CD4-positive, alpha-beta T cell treated with Interferon alpha-2 for 1 hour (primary cell): ENCODE measurements at regions not wholly inside any gene's neighbourhood (a gene's known extent, or its start where the extent isn't known, plus 50 kb on each side); places are given as distances from the start of the nearest gene placed in this dataset.
"Not testable (repeated sequence)": the region's sequence is repeated elsewhere in the genome, so short reads cannot be mapped to it uniquely, and the experiment has no call there.

Experiments
- DNase-seq, 2 donors: peaks; one replicate each; pipeline ENCODE4 v3.0.0-alpha.2; 2020 to 2022

DNA sequence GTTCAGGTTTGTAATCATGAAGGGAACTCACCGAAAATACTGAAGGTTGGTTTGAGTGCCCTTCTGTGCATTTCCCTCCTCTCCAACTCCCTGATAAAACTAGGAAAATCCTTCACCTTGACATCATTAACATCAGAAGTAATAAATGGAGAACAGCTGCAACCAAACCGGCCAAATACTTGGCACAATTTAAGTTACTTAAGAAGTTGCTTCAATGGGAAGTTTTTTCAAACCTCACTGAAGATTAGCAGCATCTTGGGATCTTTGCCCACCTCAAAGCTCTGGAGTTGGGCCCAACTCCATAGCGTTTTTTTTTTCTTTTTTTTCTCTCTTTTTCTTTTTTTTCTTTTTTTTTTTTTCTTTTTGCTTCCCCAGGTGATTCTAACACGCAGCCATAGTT, 784.8 kb downstream of the KCNA4 start:
- no peak for DNase-seq

DNA sequence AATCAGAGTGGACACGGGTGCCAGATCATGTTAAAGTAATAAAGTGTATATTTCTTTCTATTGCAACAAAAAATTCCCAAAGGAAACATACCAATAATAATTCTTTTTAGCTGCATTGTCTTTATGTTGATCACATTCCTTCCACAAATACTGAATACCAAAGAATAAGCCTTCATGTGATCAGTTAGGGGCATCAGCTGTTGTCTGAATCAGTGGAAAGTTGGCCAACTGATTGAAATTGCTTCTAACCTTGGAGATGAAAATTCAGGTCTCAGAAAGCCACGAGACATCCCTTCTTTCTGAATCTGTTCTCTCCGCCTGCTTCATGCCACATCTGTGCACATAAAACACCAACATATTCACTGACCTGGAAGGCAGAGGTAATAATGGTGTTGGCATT, 785.2 kb downstream of the KCNA4 start:
- no peak for DNase-seq

DNA sequence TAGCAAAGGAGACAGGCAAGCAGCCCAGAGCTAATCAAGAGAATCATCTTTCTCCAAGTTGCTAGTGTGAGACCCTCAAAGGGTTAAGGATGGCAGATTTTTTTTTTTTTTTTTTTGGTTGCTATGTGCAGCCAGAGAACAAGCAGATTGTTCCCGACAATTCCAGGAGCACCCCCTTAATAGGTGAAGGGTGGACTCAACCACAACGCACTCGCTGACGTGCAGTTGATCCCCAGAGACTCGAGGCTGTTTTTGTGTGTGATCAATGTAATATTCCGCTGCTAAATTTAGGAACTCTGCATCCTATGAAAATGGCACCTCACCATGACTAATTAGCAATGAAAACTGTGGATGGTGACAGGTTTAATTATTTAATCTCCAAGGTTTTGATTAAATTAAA, 789.0 kb downstream of the KCNA4 start:
- no peak for DNase-seq

DNA sequence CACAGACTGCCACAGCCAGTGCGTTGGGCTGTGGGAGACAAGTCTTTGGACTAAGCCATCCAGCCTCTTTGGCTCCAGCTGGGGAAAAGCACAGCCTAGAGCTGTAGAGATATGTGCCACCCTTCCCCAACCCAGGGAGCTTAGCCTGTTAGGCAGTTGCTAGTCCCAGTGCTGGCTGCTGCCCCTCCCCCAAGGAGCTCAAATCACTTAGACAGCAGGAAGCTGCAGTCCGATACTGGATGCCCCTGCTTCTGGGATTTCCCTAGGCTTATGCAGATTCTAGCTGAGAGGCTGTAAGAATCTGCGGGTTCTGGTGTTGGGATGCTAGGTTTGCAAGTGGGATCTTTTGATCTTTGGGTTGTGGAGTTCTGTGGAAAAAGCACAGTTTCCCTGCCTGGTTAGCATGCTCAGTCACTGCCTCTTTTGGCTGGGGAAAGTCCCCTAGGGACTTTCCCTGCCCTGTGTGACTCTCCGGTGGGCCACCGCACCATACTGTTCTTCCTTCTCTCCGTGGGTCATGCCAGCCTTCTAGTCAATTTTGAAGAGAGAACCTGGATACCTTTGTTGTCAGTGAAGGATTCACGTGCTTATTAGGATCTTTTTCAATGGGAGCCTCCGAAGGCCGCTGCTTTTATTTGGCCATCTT, 792.0 kb downstream of the KCNA4 start:
- no peak for DNase-seq

DNA sequence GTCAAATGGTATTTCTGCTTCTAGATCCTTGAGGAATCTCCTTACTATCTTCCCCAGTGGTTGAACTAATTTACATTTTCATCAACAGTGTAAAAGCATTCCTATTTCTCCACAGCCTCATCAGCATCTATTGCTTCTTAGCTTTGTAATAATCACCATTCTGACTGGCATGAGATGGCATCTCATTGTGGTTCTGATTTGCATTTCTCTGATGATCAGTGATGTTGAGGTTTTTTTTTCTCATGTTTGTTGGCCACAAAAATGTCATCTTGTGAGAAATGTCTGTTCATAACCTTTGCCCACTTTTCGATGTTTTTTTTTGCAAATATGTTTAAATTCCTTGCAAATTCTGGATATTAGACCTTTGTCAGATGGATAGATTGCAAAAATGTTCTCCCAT, 797.3 kb downstream of the KCNA4 start:
- not testable (repeated sequence) for DNase-seq

DNA sequence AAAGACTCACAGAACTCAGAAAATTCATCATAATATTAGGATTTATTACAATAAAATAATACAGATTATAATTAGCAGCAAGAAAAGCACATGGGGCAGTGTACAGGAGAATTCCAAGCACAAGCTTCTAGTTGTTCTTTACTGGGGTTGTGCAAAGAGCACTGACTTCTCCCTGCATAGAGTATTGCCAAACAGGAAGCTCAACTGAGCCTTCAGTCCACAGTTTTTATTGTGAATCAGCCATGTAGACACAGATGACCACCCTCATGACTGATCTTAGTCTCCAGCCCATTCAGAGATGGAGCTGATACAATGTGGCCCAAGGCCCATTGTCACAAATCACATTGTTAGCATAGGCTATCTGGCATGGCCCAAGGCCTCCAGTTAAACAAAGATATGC, 798.9 kb downstream of the KCNA4 start:
- no peak for DNase-seq

DNA sequence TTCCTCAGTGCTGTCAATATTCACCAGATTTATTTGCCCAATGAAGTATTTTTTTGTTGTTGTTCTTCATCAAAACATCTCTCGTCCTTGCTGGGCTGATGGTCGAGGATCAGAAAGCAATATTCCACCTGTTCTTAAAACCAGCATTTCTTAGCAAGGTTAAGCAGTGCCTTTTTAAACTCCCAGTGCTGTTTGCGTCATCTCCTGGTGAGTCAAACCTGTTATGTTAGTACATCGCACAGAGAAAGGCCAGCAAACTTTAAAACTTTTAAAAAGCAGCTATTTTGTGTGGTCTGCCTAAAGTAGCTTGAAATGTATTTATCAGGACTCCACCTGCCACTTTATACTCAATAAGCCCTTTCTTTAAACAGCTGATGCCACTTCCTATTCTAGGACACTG, 802.0 kb downstream of the KCNA4 start:
- no peak for DNase-seq

DNA sequence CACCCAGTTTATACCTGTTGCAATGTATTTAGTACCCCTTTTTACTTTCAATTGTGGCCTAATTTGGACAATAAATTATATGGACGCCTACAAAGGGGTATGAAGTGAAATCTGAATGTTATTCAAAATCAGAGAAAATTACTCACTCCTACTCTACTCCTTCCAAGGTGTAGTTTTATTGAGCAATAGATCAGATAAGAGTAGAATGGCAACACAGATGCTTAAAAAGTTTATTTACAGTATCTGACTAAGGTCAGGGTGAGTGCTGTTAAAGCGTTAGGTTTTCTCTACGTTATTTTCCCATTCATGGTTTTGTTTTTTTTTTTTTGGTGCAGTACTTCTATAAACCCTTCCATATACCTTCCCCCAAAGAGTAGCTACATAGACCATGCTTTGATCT, 805.6 kb downstream of the KCNA4 start:
- no peak for DNase-seq

DNA sequence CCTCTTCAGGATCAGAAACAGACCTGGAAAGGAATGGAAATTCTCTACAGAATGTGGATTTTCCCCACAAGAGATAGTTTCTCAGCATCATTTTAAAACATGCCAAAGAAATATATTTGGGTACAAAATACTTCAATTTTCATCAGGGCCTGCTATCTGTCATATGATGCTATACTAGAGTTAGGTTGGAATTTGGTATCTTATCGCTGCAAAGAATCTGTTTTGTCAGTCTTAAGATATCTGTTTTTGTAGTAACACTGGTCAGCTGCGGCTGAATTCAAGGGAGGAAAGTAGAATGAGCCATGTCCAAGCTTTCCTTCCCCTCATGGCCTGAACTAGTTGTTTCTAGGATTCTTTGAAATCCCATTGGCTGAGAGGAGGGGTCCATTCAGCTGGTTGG, 806.4 kb downstream of the KCNA4 start:
- DNase-seq: no peak

DNA sequence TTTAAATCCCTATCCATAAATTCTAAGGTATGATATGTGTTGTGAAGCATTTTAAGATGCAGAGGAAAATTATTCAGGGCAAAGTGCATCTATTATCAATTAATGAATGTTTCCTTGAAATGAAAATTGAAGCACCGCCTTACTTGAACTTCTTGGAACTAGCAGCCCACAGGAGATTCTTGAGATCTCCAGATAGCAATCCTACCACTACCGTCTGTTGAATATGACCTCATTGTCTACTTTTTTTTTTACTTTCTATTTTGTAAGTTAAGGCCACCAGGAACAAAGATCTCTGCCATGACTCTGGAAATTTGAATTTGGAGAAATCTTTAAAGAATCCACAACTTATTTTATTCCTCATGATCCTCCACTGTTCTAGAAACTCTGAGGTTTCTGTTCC, 808.7 kb downstream of the KCNA4 start:
- no peak for DNase-seq

DNA sequence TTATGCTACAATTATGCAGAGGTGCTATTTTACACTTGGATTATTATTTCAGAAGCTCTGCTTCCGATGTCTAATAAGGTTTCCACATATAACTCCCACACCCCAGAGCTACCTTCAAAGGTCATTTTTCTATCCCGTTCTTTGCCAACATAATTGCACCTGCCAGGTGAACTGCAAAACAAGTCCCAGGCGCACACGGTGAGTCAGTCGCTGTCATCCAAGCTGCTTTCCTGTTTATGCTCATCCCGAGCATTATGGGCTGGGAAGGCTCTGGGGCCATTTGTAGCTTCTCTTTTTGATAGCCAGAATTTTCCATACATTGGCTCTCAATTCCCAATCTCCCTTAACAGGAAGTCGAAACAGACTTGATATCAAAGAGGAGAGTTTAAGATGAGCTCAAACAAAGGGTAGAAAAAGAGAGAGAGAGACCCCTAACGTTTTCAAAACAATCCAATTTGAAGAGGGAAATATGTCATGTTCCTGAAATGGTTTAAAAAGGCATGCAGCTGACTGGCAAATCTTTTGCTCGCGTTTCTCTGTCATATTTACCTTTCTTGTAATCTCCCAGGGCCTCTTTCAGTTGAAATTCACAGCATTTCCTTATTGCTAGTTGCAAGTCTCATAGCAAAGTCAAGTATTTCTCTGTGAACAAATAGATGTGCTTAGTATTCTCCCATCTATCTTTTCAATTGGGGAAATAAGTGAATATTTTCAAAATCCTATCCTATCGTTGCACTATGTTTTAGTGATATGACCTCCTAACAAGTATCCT, 815.9 kb downstream of the KCNA4 start:
- DNase-seq: no peak

DNA sequence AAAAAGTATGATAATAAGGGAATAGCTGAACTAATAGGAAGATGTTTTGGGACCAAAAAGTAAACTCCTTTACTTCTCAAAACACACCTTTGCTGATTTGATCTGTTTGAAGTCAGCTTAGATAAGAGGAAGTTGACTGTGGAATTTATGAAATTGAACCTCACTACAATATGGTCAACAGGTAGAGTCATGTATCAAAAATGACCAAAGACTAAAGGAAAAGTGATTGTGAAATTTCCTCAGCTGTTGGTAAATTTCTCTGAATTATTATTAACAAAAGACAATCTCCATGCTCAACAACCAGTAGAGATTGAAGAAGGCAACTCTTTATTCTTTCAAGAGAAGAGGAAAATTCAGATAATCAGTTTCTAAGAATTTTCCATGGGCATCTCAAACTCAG, 826.5 kb downstream of the KCNA4 start:
- no peak for DNase-seq

DNA sequence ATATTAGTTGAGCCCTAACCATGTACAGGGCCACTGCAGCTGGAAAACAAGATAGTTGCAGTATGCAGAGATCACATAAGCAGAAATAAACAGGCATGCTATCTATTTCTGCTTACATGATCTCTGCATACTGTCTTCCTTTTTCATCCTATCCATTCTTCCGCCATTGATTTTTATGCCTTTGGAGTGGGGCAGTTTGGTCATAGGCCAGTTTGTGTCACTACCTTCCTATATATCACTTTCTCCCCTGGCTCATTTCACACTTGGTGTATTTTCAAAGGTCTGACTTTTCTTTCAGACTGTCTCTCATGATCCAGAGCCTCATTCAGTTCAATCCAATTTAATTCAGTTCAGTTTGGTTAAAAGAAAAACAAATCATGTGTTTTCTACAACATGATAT, 829.6 kb downstream of the KCNA4 start:
- DNase-seq: no peak

DNA sequence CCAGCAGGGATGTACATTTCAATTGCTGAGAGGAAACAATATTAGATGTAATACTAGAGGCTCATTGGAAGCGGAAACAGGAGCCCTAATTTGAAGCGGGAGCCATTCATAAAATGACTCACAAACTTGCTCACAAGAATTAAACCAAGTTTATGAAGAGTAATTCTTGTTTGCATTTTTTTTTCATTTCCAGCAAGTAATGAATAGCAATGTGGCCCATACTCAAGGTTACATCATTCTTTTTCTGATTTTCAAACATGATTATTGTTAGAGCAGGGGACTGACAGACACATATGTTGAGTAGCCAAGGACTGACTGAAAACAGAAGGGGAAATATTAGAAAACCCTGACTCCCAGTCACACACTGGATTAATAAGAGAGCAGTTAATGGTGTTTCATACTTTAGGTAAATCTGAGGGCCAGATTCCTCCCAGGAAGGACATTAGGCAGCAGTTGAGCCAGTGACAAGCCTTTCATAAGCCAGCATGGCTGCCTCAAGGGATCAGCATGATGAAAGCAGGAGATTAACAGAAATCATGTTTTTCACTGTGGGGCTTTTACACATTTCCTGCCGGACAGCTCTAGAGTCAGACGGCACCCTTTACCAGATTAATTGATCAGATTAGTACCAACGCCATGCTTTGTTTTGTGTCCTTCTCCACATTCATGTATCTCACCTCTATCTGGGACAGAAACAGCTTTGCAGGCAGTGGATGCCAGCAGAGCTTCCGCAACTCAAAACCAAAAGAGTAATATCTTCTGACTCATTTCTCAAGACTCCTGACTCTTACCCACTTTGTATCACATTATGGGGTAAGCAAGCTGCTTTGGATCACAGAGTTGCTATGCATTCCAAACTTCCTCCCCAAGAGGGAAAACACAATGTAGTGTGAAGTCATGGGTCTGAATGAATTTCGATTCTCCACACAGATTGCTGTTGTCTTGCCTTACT, 831.6 kb downstream of the KCNA4 start:
- no peak for DNase-seq

DNA sequence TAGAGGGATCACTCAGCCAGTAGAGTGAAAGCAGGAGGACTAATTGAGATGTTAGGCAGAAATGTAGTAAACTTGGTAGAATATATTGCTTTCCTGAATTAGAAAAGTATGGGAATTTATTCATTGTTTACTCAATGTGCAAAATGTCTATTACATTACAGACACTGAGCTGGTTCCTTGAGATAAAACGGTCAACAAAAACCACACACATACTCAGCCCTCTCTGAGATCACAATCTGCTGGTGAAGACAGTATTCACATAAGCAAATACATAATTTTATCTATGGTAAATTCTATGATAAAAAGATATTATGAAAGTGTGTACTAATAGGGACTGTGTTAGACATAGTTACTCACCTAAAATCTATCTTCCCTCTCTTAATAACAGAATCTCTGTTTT, 833.5 kb downstream of the KCNA4 start:
- DNase-seq: no peak

DNA sequence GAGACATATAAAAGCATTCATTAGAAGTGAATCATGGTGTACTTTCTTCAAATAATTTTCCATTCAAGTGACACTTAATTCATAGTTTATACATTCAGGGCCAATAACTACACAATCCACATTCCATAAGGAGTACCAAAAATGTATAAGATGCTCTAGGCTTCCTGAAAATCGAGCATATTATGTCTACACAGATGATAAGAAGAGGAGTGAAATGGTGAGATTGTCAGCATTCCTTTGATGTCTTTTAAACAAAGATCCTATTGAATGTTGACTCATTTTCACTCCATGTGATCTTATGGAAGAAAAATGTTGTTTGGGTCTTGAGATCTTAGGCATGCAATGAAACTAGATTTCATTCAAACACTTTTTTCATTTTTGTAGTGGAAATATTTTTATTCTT, 843.2 kb downstream of the KCNA4 start:
- no peak for DNase-seq

DNA sequence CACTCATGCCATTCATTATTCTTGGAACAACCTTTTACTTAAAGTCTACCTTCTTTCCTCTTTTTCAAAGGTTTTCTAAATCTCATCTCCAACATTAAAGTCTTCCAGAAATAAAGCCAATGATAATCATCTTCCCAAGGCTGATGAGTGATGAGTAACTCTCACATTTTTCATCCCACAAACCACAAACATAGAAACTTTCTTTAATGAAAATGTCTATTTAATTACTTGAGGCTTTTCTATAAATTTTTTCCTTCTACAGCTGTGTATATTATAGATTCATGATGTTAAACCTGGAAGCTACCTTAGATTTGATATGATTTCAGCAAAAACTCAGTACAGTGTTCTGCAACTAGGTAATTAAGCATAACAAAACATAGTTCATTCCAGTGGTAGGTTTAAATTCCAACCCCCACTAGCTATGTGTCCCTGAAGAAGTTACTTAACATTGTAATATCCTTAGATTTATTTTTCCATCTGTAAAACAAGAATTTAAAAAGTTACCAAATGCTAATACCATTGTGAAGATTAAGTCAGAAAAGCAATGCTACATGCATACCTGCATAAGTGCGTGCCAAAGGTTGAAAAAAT, 845.4 kb downstream of the KCNA4 start:
- no peak for DNase-seq

DNA sequence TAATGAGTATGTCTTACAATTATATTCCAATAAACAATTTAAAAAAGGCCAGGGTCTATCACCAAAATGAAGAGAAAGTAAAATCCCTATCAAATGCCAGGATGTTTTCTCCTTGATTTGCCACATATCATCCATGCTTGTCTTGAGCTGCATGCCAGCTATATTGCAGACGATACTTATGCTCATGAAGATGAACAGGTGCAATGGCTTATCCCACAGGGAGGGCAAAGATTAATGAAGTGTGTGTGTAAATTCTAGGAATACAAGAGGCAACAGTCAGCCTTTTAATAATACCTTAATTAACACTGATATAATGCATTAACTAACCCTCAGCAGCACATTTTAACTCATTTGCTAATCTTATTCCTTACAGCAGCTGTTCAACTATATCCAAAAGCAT, 850.5 kb downstream of the KCNA4 start:
- no peak for DNase-seq

DNA sequence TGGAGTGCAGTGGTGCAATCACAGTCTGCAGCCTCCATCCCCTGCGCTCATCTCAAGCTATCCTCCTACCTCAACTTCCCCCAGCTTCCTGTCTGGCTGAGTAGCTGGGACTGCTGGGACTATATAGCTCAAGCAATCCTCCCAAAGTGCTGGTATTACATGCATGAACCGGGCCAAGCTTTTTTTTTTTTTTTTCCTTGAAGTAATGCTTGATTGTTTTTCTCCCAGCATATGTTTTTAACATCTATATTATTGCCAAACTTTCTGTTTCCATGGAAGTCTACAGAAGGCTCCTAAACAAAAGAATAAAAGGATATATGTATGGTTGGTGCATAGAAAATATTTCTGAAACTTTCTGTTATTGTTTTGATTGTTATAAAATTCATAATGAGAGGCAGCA, 853.6 kb downstream of the KCNA4 start:
- DNase-seq: no peak

DNA sequence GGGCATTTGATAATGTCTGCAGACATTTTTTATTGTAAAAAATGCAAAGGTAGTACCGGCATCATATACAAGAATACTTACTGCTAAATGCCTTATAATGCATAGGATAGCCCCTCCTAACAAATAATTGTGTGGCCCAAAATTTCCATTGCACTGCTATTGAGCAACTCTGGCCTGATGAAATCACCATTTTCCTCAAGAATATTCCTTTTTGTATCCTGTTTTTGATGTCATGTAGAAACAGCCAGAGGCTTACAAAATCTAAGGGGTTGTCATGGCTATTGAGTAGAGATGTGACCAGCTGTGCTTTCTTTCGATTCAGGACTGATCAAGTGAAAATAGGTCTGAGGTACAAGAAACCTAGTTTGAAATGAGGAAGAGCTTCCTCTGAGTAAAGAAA, 854.3 kb downstream of the KCNA4 start:
- no peak for DNase-seq

DNA sequence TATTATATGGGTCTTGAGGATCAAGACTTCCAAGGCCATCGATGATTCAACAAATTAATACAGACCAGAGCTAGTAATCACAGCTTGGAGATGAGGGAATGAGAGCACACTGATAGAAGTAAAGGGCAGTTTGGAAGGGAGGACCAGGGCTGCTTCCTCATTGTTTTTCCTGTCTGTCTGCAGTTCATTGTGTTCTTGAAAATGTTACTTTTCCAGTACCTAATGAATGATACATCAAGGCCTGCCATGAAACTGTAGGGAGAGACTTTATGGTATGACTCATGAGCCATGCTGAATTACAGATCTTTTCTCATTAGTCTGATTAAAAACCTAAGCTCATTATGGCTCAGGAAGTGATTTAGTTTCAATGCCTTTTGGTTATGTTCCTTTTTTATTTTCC, 855.6 kb downstream of the KCNA4 start:
- DNase-seq: no peak

DNA sequence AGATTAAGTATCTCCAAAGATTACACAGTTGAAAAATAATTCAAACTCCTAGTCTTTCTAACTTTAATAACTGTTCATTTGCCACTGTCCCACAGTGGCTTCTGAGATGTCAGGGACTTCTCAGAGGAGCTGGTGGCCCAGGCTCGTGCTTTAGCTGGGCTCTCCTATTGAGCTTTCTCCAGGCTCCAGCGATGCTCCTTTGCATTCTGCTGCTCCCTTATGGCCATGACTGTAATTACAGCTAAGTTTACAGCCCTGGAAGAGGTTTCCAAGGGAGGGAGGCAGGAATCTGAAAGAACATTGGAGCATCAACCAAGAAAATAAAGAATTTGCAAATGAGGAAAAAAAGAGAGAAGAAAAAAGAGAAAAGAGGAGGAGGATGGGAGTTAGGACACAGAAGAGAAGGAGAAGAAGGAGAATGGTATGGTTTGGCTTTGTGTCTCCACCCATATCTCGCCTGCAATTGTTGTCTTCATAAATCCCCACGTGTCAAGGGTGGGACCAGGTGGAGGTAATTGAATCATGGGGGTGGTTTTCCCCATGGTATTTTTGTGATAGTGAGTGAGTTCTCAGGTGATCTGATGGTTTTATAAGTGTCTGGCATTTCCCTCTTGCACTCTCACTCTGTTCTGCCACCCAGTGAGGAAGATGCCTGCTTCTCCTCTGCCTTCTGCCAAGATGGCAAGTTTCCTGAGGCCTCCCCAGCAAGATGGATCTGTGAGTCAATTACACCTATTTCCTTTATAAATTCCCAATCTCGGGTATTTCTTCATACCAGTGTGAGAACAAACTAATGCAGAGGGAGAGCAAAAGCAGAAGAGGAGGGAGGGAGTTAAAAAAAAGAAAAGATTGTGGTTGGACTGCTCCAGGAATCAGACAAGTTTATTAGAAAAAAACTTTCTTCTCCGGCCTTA, 857.0 kb downstream of the KCNA4 start:
- no peak for DNase-seq
